K562 (cell line): ENCODE measurements at regions not wholly inside any gene's neighbourhood (a gene's known extent, or its start where the extent isn't known, plus 50 kb on each side); places are given as distances from the start of the nearest gene placed in this dataset.

Source experiments
- ATAC-seq: fragments of 200-7000 bp; cut with Tn5 transposase; 3 replicates; pipeline ENCODE4 v1.9.1; 2020; ENCODE audit warnings: moderate library complexity
- BruUV-seq: library from RNA; stranded (reverse); fragments of 400-500 nt; replicated peaks from 2 replicates; lab custom pipeline; 2021; lab: Mats Ljungman, UMichigan
- CTCF ChIA-PET: fragments of 300-600 bp; formaldehyde crosslinking; extraction: SDS; loops from one replicate; lab custom pipeline; 2021; ENCODE audit warnings: low intra/inter-chr PET ratio; lab: Yijun Ruan, JAX
- POLR2A ChIA-PET: fragments of 300-600, 350-650 bp; sonication (Branson Sonifier 250); formaldehyde crosslinking; extraction: SDS; loops from one replicate; lab custom pipeline; 2021; ENCODE audit warnings: antibody characterized with exemption, inconsistent platforms; lab: Yijun Ruan, JAX
- DNase-seq, 4 experiments: peaks; one replicate each; pipeline versions ENCODE4 v3.0.0 to v3.0.0-alpha.2; 2011 to 2018; ENCODE audit warnings: low spot score in 3 of 4, mixed read lengths in 3 of 4; ENCODE audit errors: extremely low read depth in 1 of 4
- FAIRE-seq: peaks from 2 replicates; lab custom pipeline; 2011; peaks lifted over from hg19 to GRCh38; lab: Jason Lieb, UNC
- H2AFZ ChIP-seq: 2 replicates; pipeline ENCODE4 v1.6.0; 2011; ENCODE audit warnings: low read depth, low read length, control low read depth, inconsistent platforms
- H3K27ac ChIP-seq: fragments of 200-600 bp; 3 replicates; pipeline ENCODE4 v1.8.0; 2011; ENCODE audit warnings: low read depth, mild to moderate bottlenecking, control low read depth, inconsistent platforms, low read length, moderate library complexity, mixed read lengths; ENCODE audit errors: extremely low read depth
- H3K27me3 ChIP-seq, 2 experiments: fragments of 300-600 bp in 1 of 2; 2 replicates in 1 of 2; 3 replicates in 1 of 2; pipeline versions ENCODE4 v1.6.0 to v1.8.0; 2011; ENCODE audit warnings: inconsistent platforms in 2 of 2, low read length in 2 of 2, mild to moderate bottlenecking in 1 of 2, mixed read lengths in 1 of 2, moderate library complexity in 1 of 2; ENCODE audit not compliant: control insufficient read depth in 2 of 2, insufficient read depth in 2 of 2
- H3K36me3 ChIP-seq: fragments of 300-600 bp; 3 replicates; pipeline ENCODE4 v1.8.0; 2011; ENCODE audit warnings: mild to moderate bottlenecking, low read length, inconsistent platforms; ENCODE audit not compliant: control insufficient read depth, insufficient read depth
- H3K4me1 ChIP-seq, 2 experiments: fragments of 200-600 bp in 1 of 2; replicated peaks in 1 of 2; 2 replicates in 1 of 2; 3 replicates in 1 of 2; pipeline versions ENCODE4 v1.5.1 to v1.8.0; 2011; ENCODE audit warnings: inconsistent platforms in 2 of 2, low read length in 2 of 2, mild to moderate bottlenecking in 1 of 2, mixed read lengths in 1 of 2, moderate library complexity in 1 of 2; ENCODE audit not compliant: control insufficient read depth in 2 of 2, insufficient read depth in 2 of 2
- H3K4me2 ChIP-seq: 2 replicates; pipeline ENCODE4 v1.6.1; 2011; ENCODE audit warnings: low read length, control low read depth, inconsistent platforms, mixed read lengths; ENCODE audit not compliant: insufficient read depth
- H3K4me3 ChIP-seq: fragments of 200-600 bp; sonication (generic), shearing (Covaris generic); 2 replicates; pipeline ENCODE4 v1.5.1; 2016; ENCODE audit warnings: control low read depth, inconsistent platforms
- H3K79me2 ChIP-seq: fragments of 200-600 bp; 3 replicates; pipeline ENCODE4 v1.8.0; 2011; ENCODE audit warnings: low read length, inconsistent platforms; ENCODE audit not compliant: control insufficient read depth, insufficient read depth
- H3K9ac ChIP-seq, 2 experiments: 2 replicates each; pipeline versions ENCODE4 v1.6.0 to v1.6.1; 2011; ENCODE audit warnings: low read depth in 2 of 2, low read length in 2 of 2, control low read depth in 1 of 2, inconsistent platforms in 1 of 2, mild to moderate bottlenecking in 1 of 2, mixed read lengths in 1 of 2; ENCODE audit not compliant: insufficient read depth in 1 of 2
- H3K9me1 ChIP-seq: one replicate; pipeline ENCODE4 v1.6.0; 2011; ENCODE audit warnings: inconsistent platforms, mild to moderate bottlenecking, low read length, moderate library complexity; ENCODE audit not compliant: control insufficient read depth, insufficient read depth
- H3K9me3 ChIP-seq: replicated peaks from 2 replicates; pipeline ENCODE4 v1.5.1; 2011; ENCODE audit warnings: low read depth, low read length, inconsistent platforms; ENCODE audit not compliant: control insufficient read depth, insufficient read depth
- H4K20me1 ChIP-seq: replicated peaks from 2 replicates; pipeline ENCODE4 v1.6.1; 2011; ENCODE audit warnings: low read length, inconsistent platforms, mixed read lengths; ENCODE audit not compliant: control insufficient read depth, insufficient read depth
- ASH1L ChIP-seq: fragments of 450-650 bp; IDR thresholded peaks from 2 replicates; pipeline ENCODE4 v1.6.1; 2018; ENCODE audit warnings: borderline replicate concordance, mild to moderate bottlenecking, low read depth; ENCODE audit not compliant: partially characterized antibody
- CBX8 ChIP-seq: fragments of 200-600 bp; sonication (generic); IDR thresholded peaks from 2 replicates; pipeline ENCODE4 v1.6.1; 2012; ENCODE audit warnings: borderline replicate concordance, mixed run types, low read depth, mild to moderate bottlenecking, moderate library complexity, mixed read lengths, low read length, control low read depth, inconsistent platforms; ENCODE audit not compliant: poor library complexity, severe bottlenecking; ENCODE audit errors: extremely low read depth
- DPF2 ChIP-seq: fragments of 450-650 bp; IDR thresholded peaks from 2 replicates; pipeline ENCODE4 v1.6.1; 2016
- FOXM1 ChIP-seq, 2 experiments: fragments of 450-650 bp in 1 of 2; sonication (generic) in 1 of 2; formaldehyde crosslinking in 1 of 2; IDR thresholded peaks; 2 replicates each; pipeline versions ENCODE4 v1.6.1 to v1.9.0; 2017 to 2022; ENCODE audit warnings: low read depth in 2 of 2, mild to moderate bottlenecking in 2 of 2, missing genetic modification reagents in 1 of 2, moderate library complexity in 1 of 2
- FUS ChIP-seq: fragments of 200-400 bp; formaldehyde crosslinking; optimal IDR thresholded peaks from 2 replicates; pipeline ENCODE3; 2017; ENCODE audit warnings: low read depth, low read length
- IFI16 ChIP-seq: fragments of 250-450 bp; sonication (Bioruptor Pico); IDR thresholded peaks from 2 replicates; pipeline ENCODE4 v2.1.2; 2022; ENCODE audit warnings: mild to moderate bottlenecking, inconsistent platforms
- KLF6 ChIP-seq: fragments of 250-450 bp; sonication (Bioruptor Pico); IDR thresholded peaks from 2 replicates; pipeline ENCODE4 v1.4.0; 2020; ENCODE audit warnings: mild to moderate bottlenecking, moderate library complexity, borderline replicate concordance
- NCOA6 ChIP-seq: fragments of 450-650 bp; IDR thresholded peaks from 2 replicates; pipeline ENCODE4 v1.6.1; 2017; ENCODE audit warnings: mild to moderate bottlenecking
- NFIX ChIP-seq: fragments of 250-450 bp; sonication (Bioruptor Pico); IDR thresholded peaks from 2 replicates; pipeline ENCODE4 v1.4.0; 2020; ENCODE audit warnings: low read depth, mild to moderate bottlenecking, moderate library complexity
- PHTF2 ChIP-seq: fragments of 250-450 bp; sonication (Bioruptor Pico); IDR thresholded peaks from 2 replicates; pipeline ENCODE4 v1.5.0; 2021; ENCODE audit warnings: mild to moderate bottlenecking
- SMARCB1 ChIP-seq: IDR thresholded peaks from 2 replicates; pipeline ENCODE4 v1.6.1; 2011; ENCODE audit warnings: improper control_type of control experiment, low read depth; ENCODE audit not compliant: insufficient read length
- TRIM25 ChIP-seq: fragments of 450-650 bp; IDR thresholded peaks from 2 replicates; pipeline ENCODE4 v1.7.0; 2016; ENCODE audit warnings: borderline replicate concordance
- XRCC4 ChIP-seq: IDR thresholded peaks from one replicate; pipeline ENCODE4 v1.6.1; 2011; ENCODE audit not compliant: insufficient read depth, insufficient read length; ENCODE audit errors: extremely low read depth
- ZFP30 ChIP-seq: fragments of 250-450 bp; sonication (Bioruptor Pico); IDR thresholded peaks from 2 replicates; pipeline ENCODE4 v1.8.0; 2022; ENCODE audit warnings: moderate library complexity, mild to moderate bottlenecking, inconsistent platforms, borderline replicate concordance
- ZNF41 ChIP-seq: fragments of 250-450 bp; sonication (Bioruptor Pico); conservative IDR thresholded peaks from 2 replicates; pipeline ENCODE4 v1.4.0; 2020; ENCODE audit warnings: mild to moderate bottlenecking
- ZNF511 ChIP-seq: sonication (generic); formaldehyde crosslinking; IDR thresholded peaks from 2 replicates; pipeline ENCODE4 v1.8.0; 2022; ENCODE audit warnings: mild to moderate bottlenecking, missing genetic modification reagents
- ZNF655 ChIP-seq: fragments of 250-450 bp; sonication (Bioruptor Pico); IDR thresholded peaks from 2 replicates; pipeline ENCODE4 v1.5.0; 2021
- WGBS: fragments of 100-300 bp; shearing (Covaris generic); methylation state at CpG from one replicate; pipeline ENCODE4 v1.1.6; 2016; ENCODE audit warnings: low coverage, mixed read lengths; ENCODE audit not compliant: insufficient coverage; ENCODE audit errors: missing lambda C conversion rate; 5-methylcytosine and 5-hydroxymethylcytosine counted together
- in situ Hi-C: fragments of 300-500 bp; cut with MboI; formaldehyde crosslinking; loops from 4 replicates; pipeline ENCODE4 v1.15.0; 2018; ENCODE audit warnings: inconsistent platforms, mixed read lengths
- intact Hi-C: fragments of 100-400 bp; cut with micrococcal nuclease; formaldehyde crosslinking; loops from 2 replicates; pipeline ENCODE4 v1.14.2; 2022
- TF ChIP-seq, protein P1 (sequence below): fragments of 250-450 bp; sonication (Bioruptor Pico); IDR thresholded peaks from 2 replicates; pipeline ENCODE4 v1.9.0; 2021; ENCODE audit warnings: mild to moderate bottlenecking, inconsistent platforms

DNA sequence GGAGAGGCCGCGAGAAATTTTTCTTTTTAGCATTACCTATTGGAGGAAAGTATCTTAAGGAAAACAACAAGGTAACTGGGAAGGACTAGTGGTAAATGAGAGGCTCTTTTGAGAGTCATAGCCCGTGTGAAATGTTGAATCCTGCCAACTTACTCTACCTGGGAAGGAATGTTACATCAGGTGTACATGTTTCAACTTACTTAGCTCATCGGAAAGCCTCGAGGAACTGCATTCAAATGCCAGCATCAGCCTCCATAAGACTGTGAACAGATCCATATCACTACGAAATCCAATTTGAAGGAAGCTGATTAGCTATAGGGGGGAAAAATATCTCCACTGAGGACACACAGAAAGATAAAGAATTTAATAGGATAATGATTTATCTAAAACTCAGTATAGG, 72.3 kb upstream of the PDZRN3 start:
- ATAC-seq (no peak), DNase-seq (no peak)
- ChIA-PET CTCF (no interaction called here), POLR2A (no interaction called here)
- Histone ChIP-seq H3K9me1 (no peaks in the 10 kb centered on the region), H3K4me2 (no peak overlapping the region)
- TF ChIP-seq PHTF2 (no peak), NFIX (CRISPR knock-in tag) (no peak), FOXM1 (IDR thresholded peaks at IDR 0.05; ENCODE audit: low read depth) (no peak), FOXM1 (CRISPR knock-in tag; IDR thresholded peaks at IDR 0.05; ENCODE audit: low read depth) (no peak), CBX8 (no peak), FUS (no peak), ZFP30 (CRISPR knock-in tag) (no peak), ZNF511 (CRISPR knock-in tag) (no peak), TRIM25 (no peak), XRCC4 (no peak), IFI16 (CRISPR knock-in tag) (no peak), SMARCB1 (no peak), DPF2 (no peak), NCOA6 (no peak), ZNF41 (CRISPR knock-in tag) (no peak), ASH1L (no peak), KLF6 (CRISPR knock-in tag) (no peak), ZNF655 (CRISPR knock-in tag) (no peak)
- TF ChIP-seq, protein P1, sequence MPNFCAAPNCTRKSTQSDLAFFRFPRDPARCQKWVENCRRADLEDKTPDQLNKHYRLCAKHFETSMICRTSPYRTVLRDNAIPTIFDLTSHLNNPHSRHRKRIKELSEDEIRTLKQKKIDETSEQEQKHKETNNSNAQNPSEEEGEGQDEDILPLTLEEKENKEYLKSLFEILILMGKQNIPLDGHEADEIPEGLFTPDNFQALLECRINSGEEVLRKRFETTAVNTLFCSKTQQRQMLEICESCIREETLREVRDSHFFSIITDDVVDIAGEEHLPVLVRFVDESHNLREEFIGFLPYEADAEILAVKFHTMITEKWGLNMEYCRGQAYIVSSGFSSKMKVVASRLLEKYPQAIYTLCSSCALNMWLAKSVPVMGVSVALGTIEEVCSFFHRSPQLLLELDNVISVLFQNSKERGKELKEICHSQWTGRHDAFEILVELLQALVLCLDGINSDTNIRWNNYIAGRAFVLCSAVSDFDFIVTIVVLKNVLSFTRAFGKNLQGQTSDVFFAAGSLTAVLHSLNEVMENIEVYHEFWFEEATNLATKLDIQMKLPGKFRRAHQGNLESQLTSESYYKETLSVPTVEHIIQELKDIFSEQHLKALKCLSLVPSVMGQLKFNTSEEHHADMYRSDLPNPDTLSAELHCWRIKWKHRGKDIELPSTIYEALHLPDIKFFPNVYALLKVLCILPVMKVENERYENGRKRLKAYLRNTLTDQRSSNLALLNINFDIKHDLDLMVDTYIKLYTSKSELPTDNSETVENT: no peak
- TF ChIP-seq, all 486 proteins: peak for 0
- H3K27ac ChIP-seq: no peak overlapping the region
- in situ Hi-C loops: no loop called here
- no peaks in the 10 kb centered on the region for H3K9me3 ChIP-seq
- H2AFZ ChIP-seq: no peak overlapping the region
- 2% methylated on average over 6 of the region's 6 CpGs for WGBS
- no peak overlapping the region for H3K4me3 ChIP-seq
- H4K20me1 ChIP-seq: no peaks in the 10 kb centered on the region
- no peak overlapping the region for H3K9ac ChIP-seq
- H3K27me3 ChIP-seq: no peaks in the 10 kb centered on the region
- no peak for FAIRE-seq
- BruUV-seq: no TSS peak
- no peaks in the 10 kb centered on the region for H3K36me3 ChIP-seq
- no peaks in the 10 kb centered on the region for H3K79me2 ChIP-seq
- no peaks in the 10 kb centered on the region for H3K4me1 ChIP-seq
- intact Hi-C loops: no loop called here
